ENCODE measurements at regions not wholly inside any gene's neighbourhood (a gene's known extent, or its start where the extent isn't known, plus 50 kb on each side); places are given as distances from the start of the nearest gene placed in this dataset.

DNA sequence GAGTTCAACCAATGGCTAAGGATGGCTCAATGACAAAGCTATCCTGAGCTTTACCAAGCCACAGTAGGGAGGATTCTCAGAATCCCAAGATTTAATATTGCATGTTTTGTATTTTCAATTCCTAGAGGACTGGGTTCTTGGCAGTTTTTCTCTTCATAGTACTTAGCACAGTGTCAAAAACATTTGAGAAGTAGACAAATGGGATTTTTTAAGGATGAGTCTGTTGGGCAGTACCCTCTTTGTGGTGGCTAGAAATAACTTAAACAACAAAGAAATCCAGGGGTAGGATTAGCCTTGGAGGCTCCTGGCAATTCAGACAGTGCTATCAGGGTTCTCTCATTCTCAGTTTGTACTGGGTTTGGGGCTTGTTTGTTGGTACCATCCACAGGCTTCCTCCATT lies 212.8 kb upstream of the RORA start:
- TF ChIP-seq, protein P1, sequence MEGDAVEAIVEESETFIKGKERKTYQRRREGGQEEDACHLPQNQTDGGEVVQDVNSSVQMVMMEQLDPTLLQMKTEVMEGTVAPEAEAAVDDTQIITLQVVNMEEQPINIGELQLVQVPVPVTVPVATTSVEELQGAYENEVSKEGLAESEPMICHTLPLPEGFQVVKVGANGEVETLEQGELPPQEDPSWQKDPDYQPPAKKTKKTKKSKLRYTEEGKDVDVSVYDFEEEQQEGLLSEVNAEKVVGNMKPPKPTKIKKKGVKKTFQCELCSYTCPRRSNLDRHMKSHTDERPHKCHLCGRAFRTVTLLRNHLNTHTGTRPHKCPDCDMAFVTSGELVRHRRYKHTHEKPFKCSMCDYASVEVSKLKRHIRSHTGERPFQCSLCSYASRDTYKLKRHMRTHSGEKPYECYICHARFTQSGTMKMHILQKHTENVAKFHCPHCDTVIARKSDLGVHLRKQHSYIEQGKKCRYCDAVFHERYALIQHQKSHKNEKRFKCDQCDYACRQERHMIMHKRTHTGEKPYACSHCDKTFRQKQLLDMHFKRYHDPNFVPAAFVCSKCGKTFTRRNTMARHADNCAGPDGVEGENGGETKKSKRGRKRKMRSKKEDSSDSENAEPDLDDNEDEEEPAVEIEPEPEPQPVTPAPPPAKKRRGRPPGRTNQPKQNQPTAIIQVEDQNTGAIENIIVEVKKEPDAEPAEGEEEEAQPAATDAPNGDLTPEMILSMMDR (IDR thresholded peaks at IDR 0.05), result no peak
- no peak for TF ChIP-seq POLR2A (IDR thresholded peaks at IDR 0.05)

All from body of pancreas (tissue), 4 donors.